HUES64 (cell line): ENCODE measurements at regions not wholly inside any gene's neighbourhood (a gene's known extent, or its start where the extent isn't known, plus 50 kb on each side); places are given as distances from the start of the nearest gene placed in this dataset.

Source experiments
- H3K27ac ChIP-seq: 2 replicates; pipeline ENCODE4 v1.7.0; 2013; ENCODE audit warnings: low read depth, low read length, inconsistent platforms
- H3K27me3 ChIP-seq: 2 replicates; pipeline ENCODE4 v1.6.1; 2013; ENCODE audit warnings: mild to moderate bottlenecking, low read length; ENCODE audit not compliant: insufficient read depth
- H3K36me3 ChIP-seq: 2 replicates; pipeline ENCODE4 v1.6.1; 2013; ENCODE audit warnings: mild to moderate bottlenecking, low read length; ENCODE audit not compliant: insufficient read depth
- H3K4me1 ChIP-seq: 2 replicates; pipeline ENCODE4 v1.6.1; 2013; ENCODE audit warnings: mild to moderate bottlenecking, low read length, moderate library complexity; ENCODE audit not compliant: insufficient read depth
- H3K4me3 ChIP-seq: 2 replicates; pipeline ENCODE4 v1.5.1; 2013; ENCODE audit warnings: mild to moderate bottlenecking, low read length, moderate library complexity
- H3K9ac ChIP-seq: 2 replicates; pipeline ENCODE4 v1.6.1; 2013; ENCODE audit warnings: mild to moderate bottlenecking, low read depth, low read length
- H3K9me3 ChIP-seq: 2 replicates; pipeline ENCODE4 v1.6.1; 2013; ENCODE audit warnings: low read depth, low read length; ENCODE audit not compliant: insufficient read depth
- WGBS: fragments of 150-250, 120-280 bp; methylation state at CpG from one replicate; pipeline ENCODE4 v1.1.7; 2013; ENCODE audit warnings: missing lambda C conversion rate; 5-methylcytosine and 5-hydroxymethylcytosine counted together

GRCh38 chr10:4103603-4104002 lies 318.6 kb upstream of the KLF6 start:
- H3K27me3 ChIP-seq: no peaks in the 10 kb centered on the region
- 84% methylated on average over 7 of the region's 7 CpGs for WGBS
- H3K36me3 ChIP-seq: no peaks in the 10 kb centered on the region
- no peak overlapping the region for H3K4me3 ChIP-seq
- no peak overlapping the region for H3K9ac ChIP-seq
- H3K4me1 ChIP-seq: no peaks in the 10 kb centered on the region; the same call in 1 of the 2 replicates
- no peaks in the 10 kb centered on the region for H3K9me3 ChIP-seq
- H3K27ac ChIP-seq: no peak overlapping the region

GRCh38 chr10:4102802-4103344 lies 317.9 kb upstream of the KLF6 start:
- Histone ChIP-seq H3K4me1 (no peaks in the 10 kb centered on the region), H3K4me3 (no peak overlapping the region), H3K9ac (no peak overlapping the region), H3K9me3 (no peaks in the 10 kb centered on the region), H3K27ac (no peak overlapping the region), H3K36me3 (no peaks in the 10 kb centered on the region), H3K27me3 (no peaks in the 10 kb centered on the region)
- no CpG with 5 or more reads among the region's 2 CpGs for WGBS

- no peak overlapping the region for H3K9ac ChIP-seq
- H3K4me3 ChIP-seq: no peak overlapping the region
- no peaks in the 10 kb centered on the region for H3K27me3 ChIP-seq
- no peaks in the 10 kb centered on the region for H3K9me3 ChIP-seq
- no peaks in the 10 kb centered on the region for H3K4me1 ChIP-seq
- no peaks in the 10 kb centered on the region for H3K36me3 ChIP-seq
- 96% methylated on average over 8 of the region's 8 CpGs for WGBS
- H3K27ac ChIP-seq: no peak overlapping the region
Measured at GRCh38 chr10:4101918-4102654, 317.1 kb upstream of the KLF6 start.

GRCh38 chr10:4100380-4100779 lies 315.4 kb upstream of the KLF6 start:
- no peak overlapping the region for H3K27ac ChIP-seq
- no peak overlapping the region for H3K9ac ChIP-seq
- H3K4me1 ChIP-seq: no peaks in the 10 kb centered on the region
- no peaks in the 10 kb centered on the region for H3K27me3 ChIP-seq
- 97% methylated on average over 3 of the region's 4 CpGs for WGBS
- no peak overlapping the region for H3K4me3 ChIP-seq
- no peaks in the 10 kb centered on the region for H3K9me3 ChIP-seq
- no peaks in the 10 kb centered on the region for H3K36me3 ChIP-seq

- Histone ChIP-seq H3K36me3 (no peaks in the 10 kb centered on the region), H3K27me3 (no peaks in the 10 kb centered on the region), H3K9me3 (no peaks in the 10 kb centered on the region), H3K27ac (no peak overlapping the region), H3K4me1 (no peaks in the 10 kb centered on the region), H3K9ac (no peak overlapping the region), H3K4me3 (no peak overlapping the region)
Measured at GRCh38 chr10:4099202-4099601, 314.2 kb upstream of the KLF6 start.

- H3K4me3 ChIP-seq: no peak overlapping the region
- H3K27me3 ChIP-seq: no peaks in the 10 kb centered on the region
- H3K9ac ChIP-seq: no peak overlapping the region
- no peaks in the 10 kb centered on the region for H3K36me3 ChIP-seq
- 93% methylated on average over 6 of the region's 6 CpGs for WGBS
- H3K27ac ChIP-seq: no peak overlapping the region
- no peaks in the 10 kb centered on the region for H3K4me1 ChIP-seq
- no peaks in the 10 kb centered on the region for H3K9me3 ChIP-seq
Measured at GRCh38 chr10:4095166-4095917, 310.3 kb upstream of the KLF6 start.

GRCh38 chr10:4094751-4095150 lies 309.7 kb upstream of the KLF6 start:
- WGBS: 98% methylated on average over 2 of the region's 2 CpGs
- Histone ChIP-seq H3K9ac (no peak overlapping the region), H3K4me3 (no peak overlapping the region), H3K9me3 (no peaks in the 10 kb centered on the region), H3K27me3 (no peaks in the 10 kb centered on the region), H3K27ac (no peak overlapping the region), H3K4me1 (no peaks in the 10 kb centered on the region), H3K36me3 (no peaks in the 10 kb centered on the region)

GRCh38 chr10:4093438-4093837 lies 308.4 kb upstream of the KLF6 start:
- WGBS: 89% methylated on average over 4 of the region's 5 CpGs
- Histone ChIP-seq H3K36me3 (no peaks in the 10 kb centered on the region), H3K9ac (no peak overlapping the region), H3K27ac (no peak overlapping the region), H3K4me3 (no peak overlapping the region), H3K4me1 (no peaks in the 10 kb centered on the region), H3K27me3 (no peaks in the 10 kb centered on the region), H3K9me3 (no peaks in the 10 kb centered on the region)

- 93% methylated on average over 12 of the region's 14 CpGs for WGBS
- H3K4me1 ChIP-seq: peaks cover 9% of the 10 kb centered on the region; the same call in 1 of the 2 replicates
- H3K9ac ChIP-seq: no peak overlapping the region
- no peaks in the 10 kb centered on the region for H3K27me3 ChIP-seq
- H3K4me3 ChIP-seq: no peak overlapping the region
- no peaks in the 10 kb centered on the region for H3K36me3 ChIP-seq
- H3K27ac ChIP-seq: no peak overlapping the region
- H3K9me3 ChIP-seq: no peaks in the 10 kb centered on the region
Measured at GRCh38 chr10:4088354-4089066, 303.5 kb upstream of the KLF6 start.

GRCh38 chr10:4086131-4086898 lies 301.3 kb upstream of the KLF6 start:
- H3K4me1 ChIP-seq: peaks cover 17% of the 10 kb centered on the region
- no peak overlapping the region for H3K4me3 ChIP-seq
- 87% methylated on average over 14 of the region's 14 CpGs for WGBS

More at GRCh38 chr10:4086131-4086898, 301.3 kb upstream of the KLF6 start:
- H3K27me3 ChIP-seq: no peaks in the 10 kb centered on the region
- H3K9ac ChIP-seq: no peak overlapping the region
- no peak overlapping the region for H3K27ac ChIP-seq
- no peaks in the 10 kb centered on the region for H3K9me3 ChIP-seq
- H3K36me3 ChIP-seq: no peaks in the 10 kb centered on the region
